Fibroblast of lung (primary cell): ENCODE measurements at regions not wholly inside any gene's neighbourhood (a gene's known extent, or its start where the extent isn't known, plus 50 kb on each side); places are given as distances from the start of the nearest gene placed in this dataset.

Source experiments
- DNase-seq, 2 donors: peaks; one replicate each; pipeline versions ENCODE4 v3.0.0 to v3.0.0-alpha.2; 2010; ENCODE audit warnings: low read depth in 2 of 2
- H2AFZ ChIP-seq: 2 replicates; pipeline ENCODE4 v1.5.1; 2012; ENCODE audit warnings: low read length, control low read depth, inconsistent platforms
- H3K27ac ChIP-seq: 2 replicates; pipeline ENCODE4 v1.5.1; 2011; ENCODE audit warnings: low read length, control low read depth; ENCODE audit not compliant: insufficient read depth
- H3K27me3 ChIP-seq: 2 replicates; pipeline ENCODE4 v1.5.1; 2011; ENCODE audit warnings: mild to moderate bottlenecking, low read length; ENCODE audit not compliant: control insufficient read depth, insufficient read depth
- H3K36me3 ChIP-seq: 2 replicates; pipeline ENCODE4 v1.5.1; 2011; ENCODE audit warnings: low read length; ENCODE audit not compliant: control insufficient read depth, insufficient read depth
- H3K4me1 ChIP-seq: 2 replicates; pipeline ENCODE4 v1.5.1; 2011; ENCODE audit warnings: low read length; ENCODE audit not compliant: control insufficient read depth, insufficient read depth; ENCODE audit errors: extremely low read depth
- H3K4me2 ChIP-seq: 2 replicates; pipeline ENCODE4 v1.5.1; 2011; ENCODE audit warnings: low read length, control low read depth; ENCODE audit not compliant: insufficient read depth; ENCODE audit errors: extremely low read depth
- H3K4me3 ChIP-seq, 4 experiments: fragments of 200-600 bp in 1 of 4; sonication (generic) in 1 of 4; replicated peaks in 1 of 4; 2 replicates each; pipeline ENCODE4 v1.5.1; 2011 to 2016; ENCODE audit warnings: low read length in 4 of 4, low read depth in 3 of 4, mild to moderate bottlenecking in 3 of 4, control low read depth in 2 of 4, inconsistent platforms in 1 of 4, mixed read lengths in 1 of 4; ENCODE audit not compliant: insufficient read depth in 1 of 4; ENCODE audit errors: control extremely low read depth in 1 of 4
- H3K79me2 ChIP-seq: 2 replicates; pipeline ENCODE4 v1.5.1; 2012; ENCODE audit warnings: mild to moderate bottlenecking, low read length, inconsistent platforms; ENCODE audit not compliant: control insufficient read depth, insufficient read depth
- H3K9ac ChIP-seq: 2 replicates; pipeline ENCODE4 v1.5.1; 2011; ENCODE audit warnings: mild to moderate bottlenecking, low read length, control low read depth; ENCODE audit not compliant: insufficient read depth
- H3K9me3 ChIP-seq: 2 replicates; pipeline ENCODE4 v1.5.1; 2012; ENCODE audit warnings: low read depth, low read length; ENCODE audit not compliant: control insufficient read depth, insufficient read depth
- H4K20me1 ChIP-seq: 2 replicates; pipeline ENCODE4 v1.5.1; 2011; ENCODE audit warnings: low read length; ENCODE audit not compliant: control insufficient read depth, insufficient read depth; ENCODE audit errors: extremely low read depth
- CTCF ChIP-seq, 2 donors: IDR thresholded peaks in 1 of 2; conservative IDR thresholded peaks in 1 of 2; 1 replicate in 1 of 2; 2 replicates in 1 of 2; pipeline ENCODE4 v1.5.1; 2011 to 2012; ENCODE audit warnings: low read length in 2 of 2, control low read depth in 1 of 2, inconsistent platforms in 1 of 2, low read depth in 1 of 2, mild to moderate bottlenecking in 1 of 2
- EZH2 ChIP-seq: IDR thresholded peaks from 2 replicates; pipeline ENCODE4 v1.5.1; 2012; ENCODE audit warnings: low read length, control low read depth, mild to moderate bottlenecking; ENCODE audit errors: missing control alignments

- H3K4me3 ChIP-seq, result no peak overlapping the region
- H3K27me3 ChIP-seq, result no peaks in the 10 kb centered on the region
- H3K27ac ChIP-seq, result no peak overlapping the region
- no peaks in the 10 kb centered on the region for H3K9me3 ChIP-seq
- no peak overlapping the region for H3K9ac ChIP-seq
- H3K79me2 ChIP-seq, result no peaks in the 10 kb centered on the region
- TF ChIP-seq CTCF (conservative IDR thresholded peaks at IDR 0.05 in 1 of 2, IDR thresholded peaks at IDR 0.05 in 1 of 2; ENCODE audit: low read depth in 1 of 2, low read length in 2 of 2) (no peak), EZH2 (no peak)
- no peak overlapping the region for H2AFZ ChIP-seq
- DNase-seq, result no peak
- H3K36me3 ChIP-seq, result no peaks in the 10 kb centered on the region
- H4K20me1 ChIP-seq, result no peaks in the 10 kb centered on the region
- no peak overlapping the region for H3K4me2 ChIP-seq
- no peaks in the 10 kb centered on the region for H3K4me1 ChIP-seq
Observed at GRCh38 chr7:91492317-91492716, 228.1 kb downstream of the FZD1 start.

GRCh38 chr7:91492773-91493172, 228.5 kb downstream of the FZD1 start:
- no peak overlapping the region for H3K4me3 ChIP-seq
- TF ChIP-seq CTCF (conservative IDR thresholded peaks at IDR 0.05 in 1 of 2, IDR thresholded peaks at IDR 0.05 in 1 of 2; ENCODE audit: low read depth in 1 of 2, low read length in 2 of 2) (no peak), EZH2 (no peak)
- no peaks in the 10 kb centered on the region for H3K27me3 ChIP-seq

GRCh38 chr7:91494450-91494849, 230.2 kb downstream of the FZD1 start:
- Histone ChIP-seq H3K4me1 (no peaks in the 10 kb centered on the region), H3K27me3 (no peaks in the 10 kb centered on the region), H3K9ac (no peak overlapping the region), H3K4me3 (no peak overlapping the region), H4K20me1 (no peaks in the 10 kb centered on the region), H3K27ac (no peak overlapping the region), H3K9me3 (no peaks in the 10 kb centered on the region), H2AFZ (no peak overlapping the region), H3K79me2 (no peaks in the 10 kb centered on the region), H3K4me2 (no peak overlapping the region), H3K36me3 (no peaks in the 10 kb centered on the region)
- TF ChIP-seq EZH2 (no peak), CTCF (conservative IDR thresholded peaks at IDR 0.05 in 1 of 2, IDR thresholded peaks at IDR 0.05 in 1 of 2; ENCODE audit: low read depth in 1 of 2, low read length in 2 of 2) (no peak)
- no peak for DNase-seq

More at GRCh38 chr7:91492773-91493172, 228.5 kb downstream of the FZD1 start:
- no peaks in the 10 kb centered on the region for H3K36me3 ChIP-seq
- H3K9ac ChIP-seq, result no peak overlapping the region
- no peaks in the 10 kb centered on the region for H3K79me2 ChIP-seq
- H3K9me3 ChIP-seq, result no peaks in the 10 kb centered on the region
- no peak overlapping the region for H3K4me2 ChIP-seq
- no peaks in the 10 kb centered on the region for H4K20me1 ChIP-seq
- no peaks in the 10 kb centered on the region for H3K4me1 ChIP-seq
- no peak for DNase-seq
- H2AFZ ChIP-seq, result no peak overlapping the region
- H3K27ac ChIP-seq, result no peak overlapping the region
